ENCODE measurements at regions not wholly inside any gene's neighbourhood (a gene's known extent, or its start where the extent isn't known, plus 50 kb on each side); places are given as distances from the start of the nearest gene placed in this dataset.

DNA sequence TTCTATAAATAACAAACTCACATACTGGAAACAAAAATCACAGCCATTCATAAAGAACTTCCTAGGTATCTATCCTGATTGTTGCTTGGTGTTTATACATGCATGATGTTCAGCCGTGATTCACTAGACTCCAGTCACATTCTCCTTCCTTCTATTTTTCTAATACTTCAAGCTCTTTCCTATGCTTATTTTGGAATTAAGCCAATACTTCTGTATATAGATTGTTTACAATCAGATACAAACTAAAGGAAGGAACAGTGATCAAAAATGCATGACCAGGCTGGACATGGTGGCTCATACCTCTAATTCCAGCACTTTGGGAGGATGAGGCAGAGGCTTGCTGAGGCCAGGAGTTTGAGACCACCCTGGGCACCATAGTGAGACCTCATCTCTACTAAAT lies 377.5 kb upstream of the IRAK1BP1 start:
- Histone ChIP-seq H3K36me3 (ENCODE audit: control insufficient read depth, insufficient read depth, low read length) (no peaks in the 10 kb centered on the region), H3K27me3 (replicated peaks; ENCODE audit: control insufficient read depth, insufficient read depth, low read length) (no peaks in the 10 kb centered on the region), H3K4me3 (replicated peaks; ENCODE audit: low read depth, low read length) (no peak overlapping the region)
- TF ChIP-seq, protein P1, sequence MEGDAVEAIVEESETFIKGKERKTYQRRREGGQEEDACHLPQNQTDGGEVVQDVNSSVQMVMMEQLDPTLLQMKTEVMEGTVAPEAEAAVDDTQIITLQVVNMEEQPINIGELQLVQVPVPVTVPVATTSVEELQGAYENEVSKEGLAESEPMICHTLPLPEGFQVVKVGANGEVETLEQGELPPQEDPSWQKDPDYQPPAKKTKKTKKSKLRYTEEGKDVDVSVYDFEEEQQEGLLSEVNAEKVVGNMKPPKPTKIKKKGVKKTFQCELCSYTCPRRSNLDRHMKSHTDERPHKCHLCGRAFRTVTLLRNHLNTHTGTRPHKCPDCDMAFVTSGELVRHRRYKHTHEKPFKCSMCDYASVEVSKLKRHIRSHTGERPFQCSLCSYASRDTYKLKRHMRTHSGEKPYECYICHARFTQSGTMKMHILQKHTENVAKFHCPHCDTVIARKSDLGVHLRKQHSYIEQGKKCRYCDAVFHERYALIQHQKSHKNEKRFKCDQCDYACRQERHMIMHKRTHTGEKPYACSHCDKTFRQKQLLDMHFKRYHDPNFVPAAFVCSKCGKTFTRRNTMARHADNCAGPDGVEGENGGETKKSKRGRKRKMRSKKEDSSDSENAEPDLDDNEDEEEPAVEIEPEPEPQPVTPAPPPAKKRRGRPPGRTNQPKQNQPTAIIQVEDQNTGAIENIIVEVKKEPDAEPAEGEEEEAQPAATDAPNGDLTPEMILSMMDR (IDR thresholded peaks at IDR 0.05; ENCODE audit: insufficient read depth, low read length, poor library complexity, severe bottlenecking): no peak
- no peak for DNase-seq (ENCODE audit: extremely low read depth, insufficient read length)

DNA sequence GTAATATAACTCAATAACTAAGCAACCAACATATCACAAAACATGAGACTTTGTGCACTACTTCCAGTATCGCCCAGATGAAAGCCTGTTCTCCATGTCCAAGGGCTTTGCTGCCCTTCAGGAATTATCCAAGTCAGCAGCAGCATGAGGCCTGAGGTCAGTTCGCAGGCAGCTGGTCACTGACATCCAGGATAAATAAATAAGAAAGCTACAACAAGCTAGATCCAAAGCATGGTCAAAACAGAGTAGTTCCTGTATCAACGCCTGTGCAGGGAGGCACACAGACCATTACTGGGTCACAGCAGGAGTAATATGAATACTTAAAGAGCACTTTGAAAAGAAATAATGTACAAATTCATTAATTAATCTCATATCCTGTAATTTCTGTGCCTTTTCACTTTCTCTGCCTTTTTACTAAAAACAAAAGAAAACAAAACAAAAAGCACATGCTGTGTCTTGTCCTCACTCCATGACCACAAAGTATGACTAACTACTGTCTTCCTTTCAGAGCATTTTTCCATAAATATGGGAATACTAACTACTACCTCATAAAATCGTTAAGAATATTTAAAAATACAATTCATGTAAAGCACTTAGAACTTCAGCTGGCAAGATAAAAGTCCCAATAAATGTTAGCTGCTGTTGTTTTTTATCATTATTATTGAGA lies 374.9 kb upstream of the IRAK1BP1 start:
- H3K27me3 ChIP-seq (replicated peaks; ENCODE audit: control insufficient read depth, insufficient read depth, low read length): no peaks in the 10 kb centered on the region
- H3K4me3 ChIP-seq (replicated peaks; ENCODE audit: low read depth, low read length): no peak overlapping the region
- no peaks in the 10 kb centered on the region for H3K36me3 ChIP-seq (ENCODE audit: control insufficient read depth, insufficient read depth, low read length)
- no peak for DNase-seq (ENCODE audit: extremely low read depth, insufficient read length)
- TF ChIP-seq, protein P1 (IDR thresholded peaks at IDR 0.05; ENCODE audit: insufficient read depth, low read length, poor library complexity, severe bottlenecking): no peak

DNA sequence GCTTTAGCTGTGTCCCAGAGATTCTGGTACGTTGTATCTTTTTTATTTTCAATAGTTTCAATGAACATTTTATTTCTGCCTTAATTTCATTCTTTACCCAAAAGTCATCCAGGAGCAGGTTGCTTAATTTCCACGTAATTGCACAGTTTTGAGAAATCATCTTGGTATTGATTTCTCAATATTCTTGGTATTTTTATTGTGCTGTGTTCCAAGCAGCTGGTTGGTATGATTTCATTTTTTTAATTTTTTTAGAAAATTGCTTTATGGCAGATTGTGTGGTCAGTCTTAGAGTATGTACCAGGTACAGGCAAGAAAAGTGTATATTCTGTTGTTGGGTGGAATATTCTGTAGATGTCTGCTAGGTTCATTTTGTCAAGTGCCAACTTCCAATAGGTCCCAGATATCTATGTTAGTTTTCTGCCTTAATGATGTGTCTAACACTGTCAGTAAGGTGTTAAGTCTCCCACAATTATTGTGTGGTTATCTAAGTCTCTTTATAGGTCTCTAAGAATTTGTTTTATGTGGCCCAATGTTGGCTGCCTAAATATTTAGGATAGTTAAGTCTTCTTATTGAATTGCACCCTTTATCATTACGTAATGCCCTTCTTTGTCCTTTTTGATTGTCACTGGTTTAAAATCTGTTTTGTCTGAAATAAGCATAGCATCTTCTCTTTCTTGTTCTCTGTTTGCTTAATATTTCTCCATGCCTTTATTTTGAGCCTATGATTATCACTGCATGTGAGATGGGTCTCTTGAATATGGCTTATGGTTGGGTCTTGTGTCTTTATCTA lies 366.9 kb upstream of the IRAK1BP1 start:
- no peaks in the 10 kb centered on the region for H3K27me3 ChIP-seq (replicated peaks; ENCODE audit: control insufficient read depth, insufficient read depth, low read length)
- no peaks in the 10 kb centered on the region for H3K36me3 ChIP-seq (ENCODE audit: control insufficient read depth, insufficient read depth, low read length)
- H3K4me3 ChIP-seq (replicated peaks; ENCODE audit: low read depth, low read length): no peak overlapping the region
- TF ChIP-seq, protein P1 (IDR thresholded peaks at IDR 0.05; ENCODE audit: insufficient read depth, low read length, poor library complexity, severe bottlenecking): no peak
- no peak for DNase-seq (ENCODE audit: extremely low read depth, insufficient read length)

GRCh38 chr6:78502386-78502887 lies 364.9 kb upstream of the IRAK1BP1 start:
- Histone ChIP-seq H3K36me3 (ENCODE audit: control insufficient read depth, insufficient read depth, low read length) (no peaks in the 10 kb centered on the region), H3K4me3 (replicated peaks; ENCODE audit: low read depth, low read length) (no peak overlapping the region), H3K27me3 (replicated peaks; ENCODE audit: control insufficient read depth, insufficient read depth, low read length) (no peaks in the 10 kb centered on the region)
- no peak for DNase-seq (ENCODE audit: extremely low read depth, insufficient read length)
- TF ChIP-seq, protein P1 (IDR thresholded peaks at IDR 0.05; ENCODE audit: insufficient read depth, low read length, poor library complexity, severe bottlenecking): no peak

- TF ChIP-seq, protein P1 (IDR thresholded peaks at IDR 0.05; ENCODE audit: insufficient read depth, low read length, poor library complexity, severe bottlenecking): no peak
- no peak for DNase-seq (ENCODE audit: extremely low read depth, insufficient read length)
- Histone ChIP-seq H3K27me3 (replicated peaks; ENCODE audit: control insufficient read depth, insufficient read depth, low read length) (no peaks in the 10 kb centered on the region), H3K4me3 (replicated peaks; ENCODE audit: low read depth, low read length) (no peak overlapping the region), H3K36me3 (ENCODE audit: control insufficient read depth, insufficient read depth, low read length) (no peaks in the 10 kb centered on the region)
Observed at GRCh38 chr6:78505178-78505577, 362.2 kb upstream of the IRAK1BP1 start.

Measured in GM06990 (cell line).